ENCODE measurements at regions not wholly inside any gene's neighbourhood (a gene's known extent, or its start where the extent isn't known, plus 50 kb on each side); places are given as distances from the start of the nearest gene placed in this dataset.

DNA sequence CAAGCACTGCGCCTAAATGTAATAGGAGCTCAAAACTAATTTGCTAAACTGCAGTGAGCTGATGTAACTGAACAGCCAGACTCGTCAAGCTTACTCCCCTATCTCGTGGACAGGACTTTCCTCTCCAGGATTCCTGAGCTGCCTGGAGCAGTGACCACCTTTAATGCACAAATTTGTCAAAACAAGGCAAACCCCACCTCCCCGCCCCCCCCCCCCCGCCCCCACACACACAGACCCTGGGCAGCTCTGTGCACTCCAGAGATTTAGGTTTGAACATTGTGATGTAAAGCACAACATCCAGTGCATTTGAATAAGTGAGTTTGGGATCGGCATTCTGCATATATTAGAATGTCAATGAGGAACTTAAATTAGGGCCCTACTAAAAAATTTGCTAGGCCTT is 77.7 kb upstream of the DHX15 start:
- intact Hi-C loops (cut with micrococcal nuclease; ENCODE audit: unreplicated experiment) = no loop called here
- H4K20me1 ChIP-seq (ENCODE audit: insufficient read depth) = no peaks in the 10 kb centered on the region
- H3F3A ChIP-seq (ENCODE audit: insufficient read depth, low read depth) = peaks cover 22% of the 10 kb centered on the region
- no peaks in the 10 kb centered on the region for H3K9me3 ChIP-seq (ENCODE audit: insufficient read depth, low read depth)
- no peak overlapping the region for H3K4me2 ChIP-seq
- H3K27ac ChIP-seq = no peak overlapping the region
- no peaks in the 10 kb centered on the region for H3K27me3 ChIP-seq (ENCODE audit: insufficient read depth, low read depth)
- ChIA-PET CTCF (no interaction called here), POLR2A (ENCODE audit: unreplicated experiment) (interaction anchor here (0.6 kb wide), 1 partner anchor 312 kb away, joined by 3 read pairs; no protein-coding TSS in a partner anchor)
- H3K4me1 ChIP-seq (replicated peaks; ENCODE audit: insufficient read depth) = peaks cover 30% of the 10 kb centered on the region
- no peaks in the 10 kb centered on the region for H3K79me2 ChIP-seq (ENCODE audit: low read depth)
- BruUV-seq (replicated peaks) = no TSS peak
- TF ChIP-seq CTCF (conservative IDR thresholded peaks at IDR 0.05) (no peak), EZH2 (IDR thresholded peaks at IDR 0.05; ENCODE audit: low read depth) (no peak)
- H2AFZ ChIP-seq = no peak overlapping the region
- H3K36me3 ChIP-seq (ENCODE audit: low read depth) = no peaks in the 10 kb centered on the region
- DNase-seq = no peak
- H3K9me2 ChIP-seq (ENCODE audit: insufficient read depth) = no peaks in the 10 kb centered on the region
- H3K4me3 ChIP-seq = no peak overlapping the region

DNA sequence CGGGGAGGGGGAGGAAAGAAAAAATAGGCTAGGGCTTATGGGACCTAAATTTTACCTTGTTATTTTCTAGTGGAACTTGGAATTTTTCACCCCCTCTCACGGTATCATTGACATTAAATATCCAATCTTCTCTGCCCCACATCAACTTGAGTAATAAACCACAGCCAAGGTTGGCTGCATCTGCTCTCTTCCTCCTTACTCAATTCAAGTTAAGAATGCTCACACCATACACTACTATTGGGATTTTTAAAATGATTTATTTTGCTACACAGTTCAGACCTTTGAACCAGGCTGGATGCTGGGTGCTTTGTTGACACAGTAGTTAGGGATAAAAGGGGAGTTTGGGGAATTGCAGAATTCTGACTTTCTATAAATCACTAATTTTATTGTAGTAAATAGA is 78.2 kb upstream of the DHX15 start:
- intact Hi-C loops (cut with micrococcal nuclease; ENCODE audit: unreplicated experiment) = no loop called here
- Histone ChIP-seq H3K79me2 (ENCODE audit: low read depth) (no peaks in the 10 kb centered on the region), H3K27me3 (ENCODE audit: insufficient read depth, low read depth) (no peaks in the 10 kb centered on the region), H3K36me3 (ENCODE audit: low read depth) (no peaks in the 10 kb centered on the region), H3K4me3 (no peak overlapping the region), H3F3A (ENCODE audit: insufficient read depth, low read depth) (peaks cover 17% of the 10 kb centered on the region), H3K27ac (no peak overlapping the region), H2AFZ (no peak overlapping the region), H4K20me1 (ENCODE audit: insufficient read depth) (no peaks in the 10 kb centered on the region), H3K9me2 (ENCODE audit: insufficient read depth) (no peaks in the 10 kb centered on the region), H3K9me3 (ENCODE audit: insufficient read depth, low read depth) (no peaks in the 10 kb centered on the region), H3K4me2 (no peak overlapping the region), H3K4me1 (replicated peaks; ENCODE audit: insufficient read depth) (peaks cover 25% of the 10 kb centered on the region)
- POLR2A ChIA-PET (ENCODE audit: unreplicated experiment) = interaction anchor here (0.6 kb wide), 1 partner anchor 311 kb away, joined by 3 read pairs; no protein-coding TSS in a partner anchor
- TF ChIP-seq EZH2 (IDR thresholded peaks at IDR 0.05; ENCODE audit: low read depth) (no peak), CTCF (conservative IDR thresholded peaks at IDR 0.05) (no peak)
- no TSS peak for BruUV-seq (replicated peaks)
- no peak for DNase-seq
- CTCF ChIA-PET = no interaction called here

DNA sequence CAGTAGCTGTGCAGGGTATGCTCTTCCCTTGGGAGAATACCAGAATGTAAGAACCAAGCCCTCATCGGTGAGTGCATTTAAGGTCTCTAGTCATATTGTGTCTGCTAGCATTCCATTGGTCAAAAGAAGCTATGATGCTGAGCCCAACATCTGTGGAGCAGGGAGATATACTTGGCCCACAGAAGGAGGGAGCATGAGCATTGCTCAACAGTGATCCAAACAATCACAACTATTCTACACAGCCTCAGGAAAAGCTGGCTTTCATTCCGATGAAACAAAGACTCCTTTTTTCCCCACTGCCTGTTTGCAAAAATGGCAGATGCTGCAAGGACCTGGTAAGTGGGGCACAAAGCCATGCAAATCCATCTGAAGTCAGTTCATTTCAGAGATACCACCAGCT is 80.6 kb upstream of the DHX15 start:
- Histone ChIP-seq H2AFZ (no peak overlapping the region), H3K79me2 (ENCODE audit: low read depth) (no peaks in the 10 kb centered on the region), H3K4me2 (no peak overlapping the region), H3K36me3 (ENCODE audit: low read depth) (no peaks in the 10 kb centered on the region), H4K20me1 (ENCODE audit: insufficient read depth) (no peaks in the 10 kb centered on the region), H3K9me3 (ENCODE audit: insufficient read depth, low read depth) (no peaks in the 10 kb centered on the region), H3F3A (ENCODE audit: insufficient read depth, low read depth) (no peaks in the 10 kb centered on the region; the same call in 1 of the 2 replicates), H3K27ac (no peak overlapping the region), H3K4me1 (replicated peaks; ENCODE audit: insufficient read depth) (peaks cover 5% of the 10 kb centered on the region), H3K9me2 (ENCODE audit: insufficient read depth) (no peaks in the 10 kb centered on the region), H3K4me3 (no peak overlapping the region), H3K27me3 (ENCODE audit: insufficient read depth, low read depth) (no peaks in the 10 kb centered on the region)
- no TSS peak for BruUV-seq (replicated peaks)
- CTCF ChIA-PET = no interaction called here
- intact Hi-C loops (cut with micrococcal nuclease; ENCODE audit: unreplicated experiment) = no loop called here
- POLR2A ChIA-PET (ENCODE audit: unreplicated experiment) = no interaction called here
- no peak for DNase-seq
- TF ChIP-seq CTCF (conservative IDR thresholded peaks at IDR 0.05) = no peak
- TF ChIP-seq EZH2 (IDR thresholded peaks at IDR 0.05; ENCODE audit: low read depth) = no peak
